ENCODE measurements at regions not wholly inside any gene's neighbourhood (a gene's known extent, or its start where the extent isn't known, plus 50 kb on each side); places are given as distances from the start of the nearest gene placed in this dataset.

GRCh38 chr13:72208112-72208645, 341.2 kb upstream of the DACH1 start:
- no peak for DNase-seq

DNA sequence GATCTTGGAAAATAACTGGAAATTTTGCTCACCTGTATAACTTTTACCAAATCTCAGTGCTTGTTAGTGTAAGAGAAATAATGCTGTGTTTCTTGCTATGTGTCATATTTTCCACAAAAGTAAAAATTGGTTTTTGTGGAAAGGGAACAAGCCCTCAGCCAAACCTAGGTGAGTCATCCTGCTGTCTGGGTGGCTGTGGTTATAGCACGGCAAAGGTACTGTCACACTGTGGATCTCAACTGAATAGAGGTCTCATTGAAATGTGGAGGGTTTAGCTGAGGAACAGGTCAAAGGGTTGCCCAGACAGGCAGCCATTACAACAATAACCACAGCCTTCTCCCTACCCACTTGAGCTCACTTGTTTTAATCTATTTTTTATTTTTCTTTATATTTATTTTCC, 338.8 kb upstream of the DACH1 start:
- no peak for DNase-seq

DNA sequence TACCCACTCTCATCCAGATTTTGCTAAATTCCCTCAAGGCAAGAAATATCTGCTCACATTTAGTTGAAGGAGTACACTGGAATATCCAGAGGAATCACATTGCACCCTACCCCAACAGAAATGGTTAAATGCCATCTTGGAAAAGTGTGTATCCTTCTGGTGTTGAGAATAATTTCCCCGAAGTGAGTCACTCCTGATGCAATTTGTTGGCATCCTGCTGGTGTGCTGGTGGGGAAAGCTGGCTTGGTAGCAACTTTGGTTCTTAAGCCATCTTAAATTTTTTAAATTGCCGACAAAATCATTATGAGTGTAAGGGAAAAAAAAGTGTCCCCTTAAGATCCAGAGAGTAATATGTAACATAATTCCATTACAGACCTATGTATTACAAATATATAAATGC, 337.3 kb upstream of the DACH1 start:
- DNase-seq = no peak

- no peak for DNase-seq
These were observed 334.7 kb upstream of the DACH1 start for GRCh38 chr13:72201726-72202125.

- peak; percentile 27 for DNase-seq
These were observed 332.6 kb upstream of the DACH1 start for GRCh38 chr13:72199640-72200039.

- peak; percentile 77 for DNase-seq
These were observed 332.1 kb upstream of the DACH1 start for GRCh38 chr13:72198967-72199560.

DNA sequence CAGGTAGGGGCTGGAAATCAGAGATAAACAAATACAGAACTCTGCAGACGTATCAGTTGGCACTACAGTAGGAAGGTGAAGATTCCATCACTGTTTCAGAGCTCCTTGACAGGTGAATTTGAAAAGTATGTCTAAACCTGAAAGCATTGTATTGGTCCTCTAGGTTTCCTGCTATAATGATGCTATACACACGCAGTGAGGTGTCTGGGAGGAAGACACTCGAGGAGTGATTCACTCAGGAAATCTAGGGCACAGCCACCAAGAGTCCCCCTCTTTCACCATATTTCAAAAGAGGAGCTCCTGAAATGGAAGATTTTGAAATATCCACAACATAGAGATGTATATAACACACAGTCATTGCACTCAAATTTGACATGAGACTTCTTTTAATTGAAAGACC, 331.0 kb upstream of the DACH1 start:
- DNase-seq = peak; percentile 28

- no peak for DNase-seq
These were observed 328.2 kb upstream of the DACH1 start for GRCh38 chr13:72195044-72195704.

GRCh38 chr13:72194523-72194922, 327.5 kb upstream of the DACH1 start:
- no peak for DNase-seq

- DNase-seq = no peak
These were observed 319.9 kb upstream of the DACH1 start for GRCh38 chr13:72186730-72187422.

DNA sequence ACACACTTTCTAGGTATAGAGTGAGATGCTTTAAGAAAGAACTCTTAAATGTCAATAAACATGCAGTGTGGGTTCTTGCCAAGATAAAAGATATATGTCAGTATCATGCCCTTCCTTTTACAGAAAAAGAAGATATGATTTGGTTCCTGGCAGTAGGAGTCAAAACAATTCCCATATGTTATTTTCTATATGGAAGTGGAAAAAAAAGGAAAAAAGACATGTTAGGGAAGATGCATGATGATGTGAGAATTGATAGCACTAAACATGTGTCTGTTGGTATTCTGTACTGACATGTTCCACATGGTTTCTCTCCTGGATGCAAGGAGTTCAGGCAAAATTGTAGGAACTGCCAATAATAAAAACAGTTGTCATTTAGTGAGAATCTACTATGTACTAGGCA, 318.8 kb upstream of the DACH1 start:
- no peak for DNase-seq

DNA sequence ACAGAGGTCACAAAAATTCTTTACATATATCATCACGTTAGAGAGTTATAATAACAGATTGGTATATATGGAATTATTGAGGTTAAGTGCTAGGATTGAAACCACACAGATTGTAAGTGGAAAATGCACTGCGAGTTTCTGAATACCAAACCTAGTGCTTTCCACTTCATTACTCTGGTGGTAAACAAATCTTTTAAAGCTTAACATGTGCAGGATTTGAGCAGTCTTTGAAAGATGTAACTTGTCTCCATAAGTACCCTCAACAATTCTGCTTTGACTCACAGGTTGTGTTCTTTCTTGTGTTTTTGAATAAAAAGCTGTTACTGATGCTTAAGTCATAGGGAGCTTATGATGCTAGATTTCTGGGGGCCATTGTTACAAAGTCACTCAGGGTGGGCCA, 314.7 kb upstream of the DACH1 start:
- no peak for DNase-seq

GRCh38 chr13:72180253-72180952, 313.4 kb upstream of the DACH1 start:
- no peak for DNase-seq

GRCh38 chr13:72174549-72174948, 307.5 kb upstream of the DACH1 start:
- DNase-seq = no peak

- no peak for DNase-seq
These were observed 303.6 kb upstream of the DACH1 start for GRCh38 chr13:72170571-72170970.

GRCh38 chr13:72168126-72168855, 301.3 kb upstream of the DACH1 start:
- DNase-seq = no peak

DNA sequence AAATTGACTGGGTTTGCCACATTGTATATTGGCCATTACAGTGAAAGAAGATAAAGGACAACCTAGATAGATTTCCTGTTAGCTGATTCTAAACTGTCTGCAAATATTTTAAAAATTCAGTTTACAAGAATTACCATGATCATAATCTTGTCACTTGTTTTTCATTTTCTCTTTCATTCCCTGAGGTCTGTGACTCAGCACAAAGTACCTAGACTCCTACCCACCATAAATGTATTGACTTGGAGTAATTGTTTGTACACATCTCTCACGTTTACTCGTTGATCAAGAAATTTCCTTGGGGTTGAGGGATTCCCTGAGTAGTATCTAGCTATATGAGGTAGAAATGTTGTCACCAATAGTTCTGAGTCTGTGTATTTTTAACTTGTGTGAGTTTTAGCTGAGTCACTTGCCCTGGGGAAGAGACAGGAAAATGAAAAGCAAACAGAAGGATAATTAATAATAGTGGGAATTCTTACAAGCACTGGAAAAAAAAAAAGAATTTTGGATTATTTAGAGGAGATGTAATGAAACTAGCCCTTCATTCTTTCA, 299.2 kb upstream of the DACH1 start:
- no peak for DNase-seq

GRCh38 chr13:72165276-72165675, 298.3 kb upstream of the DACH1 start:
- no peak for DNase-seq

GRCh38 chr13:72164811-72165210, 297.8 kb upstream of the DACH1 start:
- DNase-seq = no peak

DNA sequence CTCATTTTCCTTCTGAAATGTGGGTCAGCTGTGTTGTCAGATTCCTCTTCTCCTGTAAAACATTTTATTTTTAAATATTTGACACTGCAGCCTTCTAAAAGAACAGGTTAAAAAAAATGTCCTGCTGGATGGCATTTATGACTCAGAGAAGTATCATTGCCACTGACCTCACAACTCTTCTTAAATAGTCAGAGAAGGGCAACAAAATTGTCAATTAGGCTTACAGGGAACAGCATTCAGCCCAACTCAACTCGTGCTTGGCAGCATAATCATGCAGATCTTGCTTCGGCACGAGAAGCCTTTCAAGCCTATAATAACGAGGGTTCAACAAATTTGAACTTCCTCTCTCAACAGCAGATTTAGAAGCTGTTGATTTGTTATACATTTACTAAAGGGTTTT, 296.7 kb upstream of the DACH1 start:
- peak; percentile 46 for DNase-seq

- no peak for DNase-seq
These were observed 294.0 kb upstream of the DACH1 start for GRCh38 chr13:72160977-72161376.

DNA sequence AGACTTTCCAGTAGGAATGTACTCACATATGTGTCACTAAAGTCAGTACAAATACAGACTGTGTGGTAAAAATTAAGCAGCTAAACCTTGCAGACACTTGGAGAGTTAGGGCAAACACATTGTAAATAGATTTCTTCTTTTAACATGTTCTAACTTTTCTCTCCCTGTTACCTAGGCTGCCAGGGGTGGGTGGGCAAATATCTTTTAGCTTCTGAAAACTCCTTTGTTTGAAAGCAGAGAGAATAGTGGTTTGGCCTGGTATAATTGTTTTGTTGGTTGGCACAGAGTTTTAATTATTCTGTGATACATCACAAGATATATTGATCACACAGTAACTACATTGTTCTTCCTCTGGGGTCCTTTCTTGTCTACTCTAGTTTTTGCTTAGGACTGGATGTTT, 289.8 kb upstream of the DACH1 start:
- DNase-seq = no peak

- no peak for DNase-seq
These were observed 286.3 kb upstream of the DACH1 start for GRCh38 chr13:72153272-72153671.

All from eye (tissue), 1 donor.